Fibroblast of lung (primary cell): ENCODE measurements at regions not wholly inside any gene's neighbourhood (a gene's known extent, or its start where the extent isn't known, plus 50 kb on each side); places are given as distances from the start of the nearest gene placed in this dataset.

Experiments
- CTCF ChIP-seq, 2 donors: IDR thresholded peaks in 1 of 2; conservative IDR thresholded peaks in 1 of 2; 1 replicate in 1 of 2; 2 replicates in 1 of 2; pipeline ENCODE4 v1.5.1; 2011 to 2012; ENCODE audit warnings: low read length in 2 of 2, control low read depth in 1 of 2, inconsistent platforms in 1 of 2, low read depth in 1 of 2, mild to moderate bottlenecking in 1 of 2
- EZH2 ChIP-seq: IDR thresholded peaks from 2 replicates; pipeline ENCODE4 v1.5.1; 2012; ENCODE audit warnings: low read length, control low read depth, mild to moderate bottlenecking; ENCODE audit errors: missing control alignments

- TF ChIP-seq EZH2: no peak
- TF ChIP-seq CTCF (conservative IDR thresholded peaks at IDR 0.05 in 1 of 2, IDR thresholded peaks at IDR 0.05 in 1 of 2; ENCODE audit: low read depth in 1 of 2, low read length in 2 of 2): no peak
Measured at GRCh38 chr4:179485781-179486180, 2043.5 kb upstream of the AGA start.
